ENCODE measurements at regions not wholly inside any gene's neighbourhood (a gene's known extent, or its start where the extent isn't known, plus 50 kb on each side); places are given as distances from the start of the nearest gene placed in this dataset.

DNA sequence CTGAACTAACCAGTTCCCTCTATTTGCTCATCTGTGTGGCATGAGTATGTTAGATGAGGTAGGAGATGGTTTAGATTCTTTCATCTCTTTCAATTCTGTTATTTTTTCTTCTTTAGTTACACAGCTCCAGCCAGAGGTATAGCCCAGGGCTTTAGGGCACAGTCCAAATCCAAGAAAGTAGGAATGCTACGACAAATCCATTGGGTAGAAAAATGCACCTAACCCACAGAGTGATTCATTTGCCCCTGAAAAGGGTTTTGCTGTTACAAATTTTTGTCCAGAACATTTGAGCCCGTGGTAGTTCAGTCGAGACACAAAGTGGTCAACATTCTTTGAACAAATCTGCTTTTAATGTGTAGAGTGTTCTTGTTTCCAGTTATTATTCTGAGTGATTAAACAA is 250.7 kb downstream of the HS3ST3A1 start:
- Histone ChIP-seq H3K9ac (ENCODE audit: low read length) (no peak overlapping the region), H4K20me1 (ENCODE audit: insufficient read depth, low read length) (no peaks in the 10 kb centered on the region), H3K4me3 (ENCODE audit: low read length) (no peak overlapping the region), H2AFZ (ENCODE audit: low read depth, low read length) (no peak overlapping the region), H3K27me3 (ENCODE audit: low read depth, low read length) (no peaks in the 10 kb centered on the region), H3K79me2 (ENCODE audit: low read length) (no peaks in the 10 kb centered on the region), H3K9me3 (ENCODE audit: insufficient read depth, low read length) (no peaks in the 10 kb centered on the region), H3K36me3 (replicated peaks; ENCODE audit: low read depth, low read length) (no peaks in the 10 kb centered on the region), H3K27ac (ENCODE audit: low read length) (no peak overlapping the region), H3K4me2 (ENCODE audit: low read length) (no peak overlapping the region), H3K4me1 (ENCODE audit: low read length) (no peaks in the 10 kb centered on the region)
- no peak for TF ChIP-seq EZH2phosphoT487 (IDR thresholded peaks at IDR 0.05; ENCODE audit: low read depth)
- TF ChIP-seq, protein P1, sequence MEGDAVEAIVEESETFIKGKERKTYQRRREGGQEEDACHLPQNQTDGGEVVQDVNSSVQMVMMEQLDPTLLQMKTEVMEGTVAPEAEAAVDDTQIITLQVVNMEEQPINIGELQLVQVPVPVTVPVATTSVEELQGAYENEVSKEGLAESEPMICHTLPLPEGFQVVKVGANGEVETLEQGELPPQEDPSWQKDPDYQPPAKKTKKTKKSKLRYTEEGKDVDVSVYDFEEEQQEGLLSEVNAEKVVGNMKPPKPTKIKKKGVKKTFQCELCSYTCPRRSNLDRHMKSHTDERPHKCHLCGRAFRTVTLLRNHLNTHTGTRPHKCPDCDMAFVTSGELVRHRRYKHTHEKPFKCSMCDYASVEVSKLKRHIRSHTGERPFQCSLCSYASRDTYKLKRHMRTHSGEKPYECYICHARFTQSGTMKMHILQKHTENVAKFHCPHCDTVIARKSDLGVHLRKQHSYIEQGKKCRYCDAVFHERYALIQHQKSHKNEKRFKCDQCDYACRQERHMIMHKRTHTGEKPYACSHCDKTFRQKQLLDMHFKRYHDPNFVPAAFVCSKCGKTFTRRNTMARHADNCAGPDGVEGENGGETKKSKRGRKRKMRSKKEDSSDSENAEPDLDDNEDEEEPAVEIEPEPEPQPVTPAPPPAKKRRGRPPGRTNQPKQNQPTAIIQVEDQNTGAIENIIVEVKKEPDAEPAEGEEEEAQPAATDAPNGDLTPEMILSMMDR (IDR thresholded peaks at IDR 0.05; ENCODE audit: low read depth, low read length) = no peak

DNA sequence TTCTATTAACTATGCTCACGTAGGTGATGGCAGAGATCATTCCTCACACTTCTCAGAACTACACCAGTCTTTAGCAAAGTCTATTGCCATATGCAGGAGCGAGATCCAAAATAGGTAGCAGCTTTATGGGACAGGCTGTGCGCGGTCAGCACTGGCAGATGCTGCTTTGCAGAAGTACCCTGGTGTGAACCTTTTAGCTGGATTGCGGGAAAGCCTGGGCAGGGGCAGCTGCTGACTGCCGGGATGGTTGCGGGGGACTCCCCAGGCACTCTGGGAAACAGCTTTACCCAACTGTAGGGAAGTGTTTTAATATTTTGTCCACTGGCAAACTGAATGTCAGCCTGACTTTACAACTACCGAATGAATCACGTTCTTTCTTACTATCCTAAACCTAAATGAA is 251.3 kb downstream of the HS3ST3A1 start:
- Histone ChIP-seq H3K4me1 (ENCODE audit: low read length) (no peaks in the 10 kb centered on the region), H3K79me2 (ENCODE audit: low read length) (no peaks in the 10 kb centered on the region), H3K4me3 (ENCODE audit: low read length) (no peak overlapping the region), H3K27ac (ENCODE audit: low read length) (no peak overlapping the region), H2AFZ (ENCODE audit: low read depth, low read length) (no peak overlapping the region), H3K36me3 (replicated peaks; ENCODE audit: low read depth, low read length) (no peaks in the 10 kb centered on the region), H3K9me3 (ENCODE audit: insufficient read depth, low read length) (no peaks in the 10 kb centered on the region), H3K27me3 (ENCODE audit: low read depth, low read length) (no peaks in the 10 kb centered on the region), H4K20me1 (ENCODE audit: insufficient read depth, low read length) (no peaks in the 10 kb centered on the region), H3K9ac (ENCODE audit: low read length) (no peak overlapping the region), H3K4me2 (ENCODE audit: low read length) (no peak overlapping the region)
- TF ChIP-seq, protein P1 (IDR thresholded peaks at IDR 0.05; ENCODE audit: low read depth, low read length) = no peak
- TF ChIP-seq EZH2phosphoT487 (IDR thresholded peaks at IDR 0.05; ENCODE audit: low read depth) = no peak

DNA sequence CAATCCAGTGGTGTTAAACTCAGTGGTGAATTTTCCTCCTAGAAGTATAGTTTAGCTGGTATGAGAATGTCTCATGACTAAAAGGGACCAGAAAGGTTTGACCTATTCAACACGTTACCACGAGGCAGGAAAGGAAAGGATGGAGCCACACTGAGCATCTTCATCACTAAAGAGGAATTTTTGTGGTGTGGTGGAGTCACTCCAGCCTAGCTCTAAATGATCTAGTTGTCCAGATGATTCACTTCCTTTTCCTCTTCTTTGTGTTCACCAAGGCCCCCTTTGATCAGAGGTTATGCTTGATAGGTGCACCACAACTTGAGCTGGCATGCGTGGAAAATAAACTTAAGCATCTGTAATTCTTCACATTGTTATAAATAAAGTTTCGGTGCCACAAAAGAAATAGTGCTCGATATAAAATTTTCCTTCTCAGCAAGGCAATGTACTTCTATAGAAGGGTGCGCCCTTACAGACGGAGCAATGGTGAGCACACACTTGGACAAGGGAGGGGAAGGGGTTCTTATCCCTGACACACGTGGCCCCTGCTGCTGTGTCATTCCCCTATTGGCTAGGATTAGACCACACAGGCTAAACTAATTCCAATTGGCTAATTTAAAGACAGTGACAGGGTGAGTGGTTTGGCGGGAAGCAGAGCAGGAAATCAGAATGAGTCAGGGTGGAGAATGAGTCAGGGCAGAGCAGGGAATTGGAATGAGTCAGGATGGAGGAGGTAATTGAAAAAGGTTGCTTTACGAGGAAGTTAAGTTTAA is 254.6 kb downstream of the HS3ST3A1 start:
- no peak overlapping the region for H3K27ac ChIP-seq (ENCODE audit: low read length)

GRCh38 chr17:13346592-13346991 is 255.1 kb downstream of the HS3ST3A1 start:
- Histone ChIP-seq H3K4me1 (ENCODE audit: low read length) (no peaks in the 10 kb centered on the region), H4K20me1 (ENCODE audit: insufficient read depth, low read length) (no peaks in the 10 kb centered on the region), H3K36me3 (replicated peaks; ENCODE audit: low read depth, low read length) (no peaks in the 10 kb centered on the region), H3K4me2 (ENCODE audit: low read length) (no peak overlapping the region), H2AFZ (ENCODE audit: low read depth, low read length) (no peak overlapping the region), H3K27me3 (ENCODE audit: low read depth, low read length) (no peaks in the 10 kb centered on the region), H3K9me3 (ENCODE audit: insufficient read depth, low read length) (no peaks in the 10 kb centered on the region), H3K4me3 (ENCODE audit: low read length) (no peak overlapping the region), H3K9ac (ENCODE audit: low read length) (no peak overlapping the region), H3K79me2 (ENCODE audit: low read length) (no peaks in the 10 kb centered on the region), H3K27ac (ENCODE audit: low read length) (no peak overlapping the region)
- TF ChIP-seq, protein P1 (IDR thresholded peaks at IDR 0.05; ENCODE audit: low read depth, low read length) = no peak
- no peak for TF ChIP-seq EZH2phosphoT487 (IDR thresholded peaks at IDR 0.05; ENCODE audit: low read depth)

More for the DNA sequence above, 254.6 kb downstream of the HS3ST3A1 start:
- H3K27me3 ChIP-seq (ENCODE audit: low read depth, low read length) = no peaks in the 10 kb centered on the region
- H3K9me3 ChIP-seq (ENCODE audit: insufficient read depth, low read length) = no peaks in the 10 kb centered on the region
- H4K20me1 ChIP-seq (ENCODE audit: insufficient read depth, low read length) = no peaks in the 10 kb centered on the region
- no peak overlapping the region for H3K9ac ChIP-seq (ENCODE audit: low read length)
- TF ChIP-seq, protein P1 (IDR thresholded peaks at IDR 0.05; ENCODE audit: low read depth, low read length) = no peak
- TF ChIP-seq EZH2phosphoT487 (IDR thresholded peaks at IDR 0.05; ENCODE audit: low read depth) = no peak
- H3K36me3 ChIP-seq (replicated peaks; ENCODE audit: low read depth, low read length) = no peaks in the 10 kb centered on the region
- no peaks in the 10 kb centered on the region for H3K4me1 ChIP-seq (ENCODE audit: low read length)
- H3K4me3 ChIP-seq (ENCODE audit: low read length) = no peak overlapping the region
- H2AFZ ChIP-seq (ENCODE audit: low read depth, low read length) = no peak overlapping the region
- no peak overlapping the region for H3K4me2 ChIP-seq (ENCODE audit: low read length)
- no peaks in the 10 kb centered on the region for H3K79me2 ChIP-seq (ENCODE audit: low read length)
